Keratinocyte (primary cell): ENCODE measurements at regions not wholly inside any gene's neighbourhood (a gene's known extent, or its start where the extent isn't known, plus 50 kb on each side); places are given as distances from the start of the nearest gene placed in this dataset.

ENCODE experiments used
- CTCF ChIP-seq, 3 experiments: IDR thresholded peaks in 1 of 3; conservative IDR thresholded peaks in 1 of 3; optimal IDR thresholded peaks in 1 of 3; 2 replicates in 2 of 3; 3 replicates in 1 of 3; pipeline versions ENCODE3 to v1.5.1; 2011; ENCODE audit warnings: low read length in 3 of 3, mild to moderate bottlenecking in 3 of 3, moderate library complexity in 2 of 3, control low read depth in 1 of 3, inconsistent platforms in 1 of 3; ENCODE audit not compliant: insufficient read depth in 2 of 3; ENCODE audit errors: extremely low read depth in 1 of 3
- EZH2 ChIP-seq: IDR thresholded peaks from one replicate; pipeline ENCODE4 v1.6.1; 2012; ENCODE audit warnings: inconsistent platforms, mild to moderate bottlenecking, low read length, moderate library complexity

- TF ChIP-seq CTCF (optimal IDR thresholded peaks at IDR 0.05 in 1 of 3, IDR thresholded peaks at IDR 0.05 in 1 of 3, conservative IDR thresholded peaks at IDR 0.05 in 1 of 3; ENCODE audit: extremely low read depth in 1 of 3, insufficient read depth in 2 of 3, low read length in 3 of 3) = no peak
- no peak for TF ChIP-seq EZH2
Measured at GRCh38 chr11:41921746-41922390, 462.4 kb upstream of the LRRC4C start.
